HCT116 (cell line): ENCODE measurements at regions not wholly inside any gene's neighbourhood (a gene's known extent, or its start where the extent isn't known, plus 50 kb on each side); places are given as distances from the start of the nearest gene placed in this dataset.
"Not testable (repeated sequence)": the region's sequence is repeated elsewhere in the genome, so short reads cannot be mapped to it uniquely, and the experiment has no call there.

Experiments used
- ATAC-seq: fragments of 200-7000 bp; cut with Tn5 transposase; 2 replicates; pipeline ENCODE4 v1.9.1; 2020; ENCODE audit warnings: mild to moderate bottlenecking, moderate library complexity
- BruUV-seq: library from RNA; stranded (reverse); fragments of 400-500 nt; replicated peaks from 2 replicates; lab custom pipeline; 2021; lab: Mats Ljungman, UMichigan
- CTCF ChIA-PET: fragments of 300-600 bp; sonication (Branson Sonifier 250); formaldehyde crosslinking; loops from one replicate; lab custom pipeline; 2021; ENCODE audit warnings: antibody characterized with exemption; lab: Charles Lee
- POLR2A ChIA-PET: fragments of 300-600, 350-600 bp; sonication (Branson Sonifier 250); formaldehyde crosslinking; loops from one replicate; lab custom pipeline; 2021; ENCODE audit warnings: antibody characterized with exemption; lab: Charles Lee
- RAD21 ChIA-PET, 2 experiments: fragments of 300-600 bp; sonication (Branson Sonifier 250); formaldehyde crosslinking; loops; one replicate each; lab custom pipeline; 2023; ENCODE audit warnings: low total read pairs in 2 of 2; ENCODE audit not compliant: uncharacterized antibody in 2 of 2, unreplicated experiment in 2 of 2, low non-redundant PET in 1 of 2; lab: Charles Lee
- DNase-seq: peaks from one replicate; pipeline ENCODE4 v3.0.0-alpha.2; 2010; ENCODE audit warnings: low read depth, low spot score
- H2AFZ ChIP-seq: fragments of 200-600 bp; shearing (Covaris generic), sonication (generic); 2 replicates; pipeline ENCODE4 v1.6.1; 2017; ENCODE audit warnings: low read depth, mixed run types, mixed read lengths, antibody characterized with exemption, low read length; ENCODE audit not compliant: poor library complexity, severe bottlenecking
- H3K27ac ChIP-seq: 2 replicates; pipeline ENCODE4 v1.5.1; 2012; ENCODE audit warnings: low read depth, low read length
- H3K27me3 ChIP-seq: fragments of 200-600 bp; sonication (generic); 2 replicates; pipeline ENCODE4 v1.6.1; 2016; ENCODE audit warnings: mixed run types, low read length, mixed read lengths; ENCODE audit not compliant: insufficient read depth
- H3K36me3 ChIP-seq, 2 experiments: fragments of 200-500 bp in 1 of 2; fragments of 200-600 bp in 1 of 2; sonication (Bioruptor generic) in 1 of 2; sonication (generic) in 1 of 2; 2 replicates each; pipeline versions ENCODE4 v1.5.1 to v1.6.1; 2014 to 2016; ENCODE audit warnings: low read length in 2 of 2, inconsistent platforms in 1 of 2, mixed read lengths in 1 of 2, mixed run types in 1 of 2; ENCODE audit not compliant: insufficient read depth in 2 of 2, control insufficient read depth in 1 of 2
- H3K4me1 ChIP-seq, 2 experiments: fragments of 200-600 bp in 1 of 2; sonication (generic) in 1 of 2; 2 replicates each; pipeline versions ENCODE4 v1.5.1 to v1.6.1; 2012 to 2017; ENCODE audit warnings: low read length in 2 of 2, inconsistent platforms in 1 of 2, mild to moderate bottlenecking in 1 of 2, mixed read lengths in 1 of 2, mixed run types in 1 of 2, moderate library complexity in 1 of 2; ENCODE audit not compliant: insufficient read depth in 2 of 2, control insufficient read depth in 1 of 2
- H3K4me2 ChIP-seq: fragments of 200-600 bp; sonication (generic); 2 replicates; pipeline ENCODE4 v1.6.1; 2017; ENCODE audit warnings: mixed run types, low read length, mixed read lengths
- H3K4me3 ChIP-seq, 2 experiments: fragments of 200-600 bp in 1 of 2; sonication (generic) in 1 of 2; replicated peaks in 1 of 2; 2 replicates each; pipeline ENCODE4 v1.5.1; 2011 to 2016; ENCODE audit warnings: low read length in 2 of 2, control low read depth in 1 of 2, low read depth in 1 of 2, mild to moderate bottlenecking in 1 of 2, mixed read lengths in 1 of 2, mixed run types in 1 of 2
- H3K79me2 ChIP-seq: fragments of 200-600 bp; sonication (generic); 2 replicates; pipeline ENCODE4 v1.6.1; 2017; ENCODE audit warnings: mild to moderate bottlenecking, mixed run types, low read length, moderate library complexity, mixed read lengths; ENCODE audit not compliant: insufficient read depth
- H3K9ac ChIP-seq: fragments of 200-600 bp; sonication (generic); 2 replicates; pipeline ENCODE4 v1.6.1; 2016; ENCODE audit warnings: low read length, mixed read lengths
- H3K9me2 ChIP-seq: fragments of 200-600 bp; sonication (generic), shearing (Covaris generic); 2 replicates; pipeline ENCODE4 v1.6.1; 2017; ENCODE audit warnings: mixed run types, mild to moderate bottlenecking, moderate library complexity; ENCODE audit not compliant: insufficient read depth
- H3K9me3 ChIP-seq, 2 experiments: fragments of 200-500 bp in 1 of 2; fragments of 200-600 bp in 1 of 2; sonication (Bioruptor generic) in 1 of 2; sonication (generic) in 1 of 2; 2 replicates each; pipeline ENCODE4 v1.6.1; 2014 to 2017; ENCODE audit warnings: low read length in 2 of 2, mixed read lengths in 2 of 2, inconsistent platforms in 1 of 2, low read depth in 1 of 2, mild to moderate bottlenecking in 1 of 2, mixed run types in 1 of 2, moderate library complexity in 1 of 2; ENCODE audit not compliant: control insufficient read depth in 1 of 2, insufficient read depth in 1 of 2
- H4K20me1 ChIP-seq: fragments of 200-600 bp; sonication (generic), shearing (Covaris generic); 2 replicates; pipeline ENCODE4 v1.6.1; 2017; ENCODE audit warnings: mixed run types, mild to moderate bottlenecking, moderate library complexity; ENCODE audit not compliant: insufficient read depth
- ATF3 ChIP-seq: IDR thresholded peaks from 2 replicates; pipeline ENCODE4 v1.6.1; 2012
- CBX3 ChIP-seq: IDR thresholded peaks from 2 replicates; pipeline ENCODE4 v1.6.1; 2012; ENCODE audit warnings: low read depth
- CEBPB ChIP-seq: IDR thresholded peaks from 2 replicates; pipeline ENCODE4 v1.6.1; 2012; ENCODE audit warnings: low read depth
- EGR1 ChIP-seq: IDR thresholded peaks from 2 replicates; pipeline ENCODE4 v1.6.1; 2012; ENCODE audit warnings: low read depth
- ELF1 ChIP-seq: IDR thresholded peaks from 2 replicates; pipeline ENCODE4 v1.6.1; 2012; ENCODE audit warnings: low read depth, borderline replicate concordance
- EZH2 ChIP-seq: fragments of 200-600 bp; sonication (generic); IDR thresholded peaks from 2 replicates; pipeline ENCODE4 v1.6.1; 2017; ENCODE audit warnings: antibody characterized with exemption, mixed run types
- EZH2phosphoT487 ChIP-seq: fragments of 200-600 bp; IDR thresholded peaks from 2 replicates; pipeline ENCODE4 v1.6.1; 2018; ENCODE audit warnings: antibody characterized with exemption, borderline replicate concordance
- JUND ChIP-seq: IDR thresholded peaks from 2 replicates; pipeline ENCODE4 v1.6.1; 2012
- POLR2A ChIP-seq: IDR thresholded peaks from 2 replicates; pipeline ENCODE4 v1.7.0; 2011; ENCODE audit warnings: borderline replicate concordance; ENCODE audit not compliant: insufficient read depth, insufficient read length; ENCODE audit errors: extremely low read depth
- RAD21 ChIP-seq: IDR thresholded peaks from 2 replicates; pipeline ENCODE4 v1.6.1; 2012; ENCODE audit warnings: low read depth, mild to moderate bottlenecking
- SP1 ChIP-seq: IDR thresholded peaks from 2 replicates; pipeline ENCODE4 v1.6.1; 2012; ENCODE audit warnings: low read depth
- YY1 ChIP-seq: IDR thresholded peaks from 2 replicates; pipeline ENCODE4 v1.6.1; 2011; ENCODE audit warnings: low read length, low read depth, moderate library complexity, mild to moderate bottlenecking; ENCODE audit not compliant: insufficient replicate concordance; ENCODE audit errors: extremely low read depth
- ZBTB33 ChIP-seq: IDR thresholded peaks from 2 replicates; pipeline ENCODE4 v1.6.1; 2011; ENCODE audit warnings: mild to moderate bottlenecking, low read length, moderate library complexity; ENCODE audit not compliant: insufficient replicate concordance; ENCODE audit errors: extremely low read depth
- intact Hi-C: fragments of 100-400 bp; cut with micrococcal nuclease; formaldehyde crosslinking; loops from 2 replicates; pipeline ENCODE4 v1.10.0; 2022

DNA sequence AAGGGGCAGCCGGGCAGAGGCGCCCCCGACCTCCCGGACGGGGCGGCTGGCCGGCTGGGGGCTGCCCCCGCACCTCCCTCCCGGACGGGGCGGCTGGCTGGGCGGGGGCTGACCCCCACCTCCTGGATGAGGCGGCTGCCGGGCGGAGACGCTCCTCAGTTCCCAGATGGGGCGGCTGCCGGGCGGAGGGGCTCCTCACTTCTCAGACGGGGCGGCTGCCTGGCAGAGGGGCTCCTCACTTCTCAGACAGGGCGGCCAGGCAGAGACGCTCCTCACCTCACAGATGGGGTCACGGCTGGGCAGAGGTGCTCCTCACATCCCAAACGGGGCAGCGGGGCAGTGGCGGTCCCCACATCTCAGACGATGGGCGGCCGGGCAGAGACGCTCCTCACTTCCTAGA lies 73.9 kb upstream of the PLPPR5 start:
- H3K4me3 ChIP-seq, DNase-seq, CTCF ChIA-PET, H3K36me3 ChIP-seq, ATAC-seq, H4K20me1 ChIP-seq, H2AFZ ChIP-seq, BruUV-seq, H3K9me3 ChIP-seq, H3K79me2 ChIP-seq, H3K27ac ChIP-seq, H3K4me2 ChIP-seq, H3K9me2 ChIP-seq, intact Hi-C loops, RAD21 ChIA-PET, H3K4me1 ChIP-seq, H3K27me3 ChIP-seq, H3K9ac ChIP-seq, POLR2A ChIA-PET: not testable (repeated sequence)

DNA sequence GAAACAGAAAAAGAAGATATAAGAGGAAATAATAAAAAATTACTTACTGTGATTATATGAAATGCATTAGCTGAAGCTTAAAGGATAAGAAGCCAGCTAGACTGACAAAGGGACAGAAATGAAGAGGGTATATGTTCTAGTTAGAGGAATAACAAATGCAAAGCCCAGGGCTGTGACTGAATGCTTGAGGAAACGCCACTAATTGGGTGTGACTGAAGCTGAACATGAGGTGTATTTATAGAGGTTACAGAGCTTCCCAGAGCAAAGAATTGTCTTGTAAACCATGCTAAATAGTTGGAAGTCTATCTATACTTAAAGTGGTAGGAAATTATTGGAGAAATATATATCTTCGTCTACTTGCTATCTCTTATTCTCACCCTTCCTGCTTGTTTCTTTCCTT lies 77.7 kb upstream of the PLPPR5 start:
- Histone ChIP-seq H3K4me1 (no peaks in the 10 kb centered on the region), H3K9me3 (no peaks in the 10 kb centered on the region), H3K9me2 (no peaks in the 10 kb centered on the region), H4K20me1 (no peaks in the 10 kb centered on the region), H2AFZ (no peak overlapping the region), H3K9ac (no peak overlapping the region), H3K79me2 (no peaks in the 10 kb centered on the region), H3K4me2 (no peak overlapping the region)
- intact Hi-C loops: no loop called here
- no peak for ATAC-seq
- TF ChIP-seq ELF1: no peak
- no peak for TF ChIP-seq POLR2A
- no peak for TF ChIP-seq CEBPB
- no peak for TF ChIP-seq ATF3
- TF ChIP-seq RAD21: no peak
- TF ChIP-seq ZBTB33: no peak
- no peak for TF ChIP-seq CBX3
- no peak for TF ChIP-seq YY1
- TF ChIP-seq JUND: no peak
- TF ChIP-seq EZH2phosphoT487: no peak
- no peak for TF ChIP-seq SP1
- TF ChIP-seq EGR1: no peak
- TF ChIP-seq EZH2: no peak
- TF ChIP-seq, all 23 proteins: peak for 0
- BruUV-seq: no TSS peak
- CTCF ChIA-PET: no interaction called here
- H3K36me3 ChIP-seq: no peaks in the 10 kb centered on the region
- no peaks in the 10 kb centered on the region for H3K27me3 ChIP-seq
- no peak for DNase-seq
- POLR2A ChIA-PET: no interaction called here
- no peak overlapping the region for H3K4me3 ChIP-seq
- RAD21 ChIA-PET: no interaction called here
- H3K27ac ChIP-seq: no peak overlapping the region
